HG03159 (cell line): ENCODE measurements at regions not wholly inside any gene's neighbourhood (a gene's known extent, or its start where the extent isn't known, plus 50 kb on each side); places are given as distances from the start of the nearest gene placed in this dataset.

ENCODE experiments used
- ATAC-seq: cut with Tn5 transposase; IDR thresholded peaks from one replicate; pipeline ENCODE4 v1.9.1; 2021; ENCODE audit warnings: mild to moderate bottlenecking, moderate library complexity; ENCODE audit not compliant: unreplicated experiment

GRCh38 chr6:133583907-133584427 lies 304.9 kb upstream of the TCF21 start:
- no peak for ATAC-seq

- ATAC-seq = no peak
Measured at GRCh38 chr6:133584823-133585222, 304.1 kb upstream of the TCF21 start.

- ATAC-seq = no peak
Measured at GRCh38 chr6:133585978-133586377, 302.9 kb upstream of the TCF21 start.

- no peak for ATAC-seq
Measured at GRCh38 chr6:133587546-133588160, 301.3 kb upstream of the TCF21 start.

- no peak for ATAC-seq
Measured at GRCh38 chr6:133590196-133590595, 298.7 kb upstream of the TCF21 start.

- no peak for ATAC-seq
Measured at GRCh38 chr6:133590814-133591213, 298.1 kb upstream of the TCF21 start.

- ATAC-seq = no peak
Measured at GRCh38 chr6:133591275-133591674, 297.6 kb upstream of the TCF21 start.

- no peak for ATAC-seq
Measured at GRCh38 chr6:133594652-133595110, 294.2 kb upstream of the TCF21 start.

GRCh38 chr6:133595111-133595761 lies 293.7 kb upstream of the TCF21 start:
- ATAC-seq = no peak

- ATAC-seq = no peak
Measured at GRCh38 chr6:133606852-133607251, 282.1 kb upstream of the TCF21 start.

- no peak for ATAC-seq
Measured at GRCh38 chr6:133608620-133609019, 280.3 kb upstream of the TCF21 start.

GRCh38 chr6:133609415-133610226 lies 279.3 kb upstream of the TCF21 start:
- ATAC-seq = no peak

GRCh38 chr6:133610227-133610840 lies 278.6 kb upstream of the TCF21 start:
- ATAC-seq = no peak

- ATAC-seq = no peak
Measured at GRCh38 chr6:133610971-133611370, 277.9 kb upstream of the TCF21 start.

- no peak for ATAC-seq
Measured at GRCh38 chr6:133612459-133612858, 276.5 kb upstream of the TCF21 start.

- no peak for ATAC-seq
Measured at GRCh38 chr6:133613211-133613610, 275.7 kb upstream of the TCF21 start.

GRCh38 chr6:133621751-133622150 lies 267.2 kb upstream of the TCF21 start:
- no peak for ATAC-seq

- no peak for ATAC-seq
Measured at GRCh38 chr6:133623065-133623464, 265.8 kb upstream of the TCF21 start.

- no peak for ATAC-seq
Measured at GRCh38 chr6:133623621-133624020, 265.3 kb upstream of the TCF21 start.

- no peak for ATAC-seq
Measured at GRCh38 chr6:133626096-133626666, 262.7 kb upstream of the TCF21 start.

- no peak for ATAC-seq
Measured at GRCh38 chr6:133629970-133630369, 258.9 kb upstream of the TCF21 start.
